HepG2 (cell line): ENCODE measurements at regions not wholly inside any gene's neighbourhood (a gene's known extent, or its start where the extent isn't known, plus 50 kb on each side); places are given as distances from the start of the nearest gene placed in this dataset.

Source experiments
- ATAC-seq: fragments of 200-7000 bp; cut with Tn5 transposase; 3 replicates; pipeline ENCODE4 v1.9.1; 2020; ENCODE audit warnings: mild to moderate bottlenecking, moderate library complexity
- BruUV-seq: library from RNA; stranded (reverse); fragments of 400-500 nt; replicated peaks from 2 replicates; lab custom pipeline; 2021; lab: Mats Ljungman, UMichigan
- CTCF ChIA-PET: fragments of 300-600 bp; formaldehyde crosslinking; extraction: SDS; loops from one replicate; lab custom pipeline; 2021; ENCODE audit warnings: low total read pairs, inconsistent platforms, low intra/inter-chr PET ratio; lab: Yijun Ruan, JAX
- POLR2A ChIA-PET: fragments of 350-600 bp; sonication (Branson Sonifier 250); formaldehyde crosslinking; loops from one replicate; lab custom pipeline; 2020; ENCODE audit warnings: antibody characterized with exemption, inconsistent platforms; lab: Yijun Ruan, JAX
- DNase-seq: peaks from one replicate; pipeline ENCODE4 v3.0.0-alpha.2; 2015; ENCODE audit warnings: low spot score
- FAIRE-seq: peaks from 3 replicates; lab custom pipeline; 2011; peaks lifted over from hg19 to GRCh38; lab: Jason Lieb, UNC
- H2AFZ ChIP-seq: one replicate; pipeline ENCODE4 v1.6.1; 2011; ENCODE audit warnings: low read length, inconsistent platforms
- H3K27ac ChIP-seq: fragments of 300-600 bp; 3 replicates; pipeline ENCODE4 v1.8.0; 2011; ENCODE audit warnings: mixed run types, mild to moderate bottlenecking, mixed read lengths, low read length, inconsistent platforms; ENCODE audit not compliant: insufficient read depth; ENCODE audit errors: extremely low read length
- H3K27me3 ChIP-seq, 2 experiments: fragments of 200-600 bp in 1 of 2; 2 replicates in 1 of 2; 3 replicates in 1 of 2; pipeline versions ENCODE4 v1.6.0 to v1.8.0; 2011; ENCODE audit warnings: low read length in 2 of 2, mild to moderate bottlenecking in 2 of 2, moderate library complexity in 2 of 2, inconsistent platforms in 1 of 2; ENCODE audit not compliant: insufficient read depth in 2 of 2, control insufficient read depth in 1 of 2
- H3K36me3 ChIP-seq, 2 experiments: fragments of 200-600 bp in 1 of 2; replicated peaks in 1 of 2; 2 replicates in 1 of 2; 3 replicates in 1 of 2; pipeline versions ENCODE4 v1.5.1 to v1.8.0; 2011; ENCODE audit warnings: low read length in 2 of 2, inconsistent platforms in 1 of 2; ENCODE audit not compliant: insufficient read depth in 2 of 2, control insufficient read depth in 1 of 2
- H3K4me1 ChIP-seq: 2 replicates; pipeline ENCODE4 v1.5.1; 2012; ENCODE audit warnings: low read length, inconsistent platforms; ENCODE audit not compliant: insufficient read depth
- H3K4me2 ChIP-seq: 2 replicates; pipeline ENCODE4 v1.6.0; 2011; ENCODE audit warnings: low read depth, low read length, inconsistent platforms
- H3K4me3 ChIP-seq, 3 experiments: fragments of 200-600 bp in 1 of 3; sonication (generic), shearing (Covaris generic) in 1 of 3; replicated peaks in 1 of 3; 2 replicates each; pipeline ENCODE4 v1.5.1; 2011 to 2016; ENCODE audit warnings: low read length in 3 of 3, inconsistent platforms in 2 of 3, low read depth in 2 of 3, mild to moderate bottlenecking in 2 of 3, control low read depth in 1 of 3, mixed read lengths in 1 of 3; ENCODE audit not compliant: insufficient read depth in 1 of 3
- H3K79me2 ChIP-seq: one replicate; pipeline ENCODE4 v1.6.1; 2011; ENCODE audit warnings: low read length, inconsistent platforms; ENCODE audit not compliant: insufficient read depth
- H3K9ac ChIP-seq: 2 replicates; pipeline ENCODE4 v1.6.0; 2011; ENCODE audit warnings: mild to moderate bottlenecking, low read depth, low read length, inconsistent platforms; ENCODE audit not compliant: insufficient read depth
- H3K9me3 ChIP-seq: 2 replicates; pipeline ENCODE4 v1.5.1; 2012; ENCODE audit warnings: mild to moderate bottlenecking, low read length
- H4K20me1 ChIP-seq: 2 replicates; pipeline ENCODE4 v1.6.0; 2011; ENCODE audit warnings: inconsistent platforms, mild to moderate bottlenecking, low read length, moderate library complexity; ENCODE audit not compliant: insufficient read depth
- ARID4A ChIP-seq: sonication (generic); formaldehyde crosslinking; IDR thresholded peaks from 2 replicates; pipeline ENCODE4 v1.5.0; 2020; ENCODE audit warnings: mild to moderate bottlenecking, missing genetic modification reagents, borderline replicate concordance
- CHD4 ChIP-seq: fragments of 200-600 bp; sonication (generic); IDR thresholded peaks from 2 replicates; pipeline ENCODE4 v1.7.0; 2017; ENCODE audit warnings: mild to moderate bottlenecking, low read length, borderline replicate concordance
- CSRNP1 ChIP-seq: sonication (generic); formaldehyde crosslinking; IDR thresholded peaks from 2 replicates; pipeline ENCODE4 v1.8.1; 2023; ENCODE audit warnings: mild to moderate bottlenecking, missing genetic modification reagents
- ELF3 ChIP-seq: IDR thresholded peaks from 2 replicates; pipeline ENCODE4 v1.6.1; 2016; ENCODE audit warnings: missing genetic modification reagents, missing compliant biosample characterization
- IKZF1 ChIP-seq: fragments of 450-650 bp; IDR thresholded peaks from 2 replicates; pipeline ENCODE4 v1.7.1; 2016
- MEIS1 ChIP-seq: sonication (generic); formaldehyde crosslinking; IDR thresholded peaks from 2 replicates; pipeline ENCODE4 v1.9.0; 2021; ENCODE audit warnings: mild to moderate bottlenecking, missing genetic modification reagents, moderate library complexity, borderline replicate concordance
- POGZ ChIP-seq: sonication (generic); formaldehyde crosslinking; IDR thresholded peaks from 2 replicates; pipeline ENCODE4 v1.4.0; 2020; ENCODE audit warnings: mild to moderate bottlenecking, missing genetic modification reagents
- ZNF333 ChIP-seq: sonication (generic); formaldehyde crosslinking; IDR thresholded peaks from 2 replicates; pipeline ENCODE4 v1.4.0; 2020; ENCODE audit warnings: mild to moderate bottlenecking, missing genetic modification reagents, borderline replicate concordance
- ZNF441 ChIP-seq: sonication (generic); formaldehyde crosslinking; IDR thresholded peaks from 2 replicates; pipeline ENCODE4 v1.7.0; 2021; ENCODE audit warnings: missing genetic modification reagents, borderline replicate concordance
- ZNF781 ChIP-seq: sonication (generic); formaldehyde crosslinking; IDR thresholded peaks from 2 replicates; pipeline ENCODE4 v1.5.1; 2020; ENCODE audit warnings: borderline replicate concordance, mild to moderate bottlenecking, missing genetic modification reagents; ENCODE audit errors: not compliant biosample characterization
- WGBS: methylation state at CpG from one replicate; pipeline ENCODE4 v1.1.6; 2017; ENCODE audit warnings: low lambda C conversion rate; 5-methylcytosine and 5-hydroxymethylcytosine counted together
- in situ Hi-C: cut with HindIII; loops from 2 replicates; pipeline ENCODE4 v1.10.0; 2017; ENCODE audit warnings: low pct_unique_long_range_greater_than_20kb; ENCODE audit not compliant: extremely low pct_ligation_motif_present
- intact Hi-C: fragments of 100-400 bp; cut with micrococcal nuclease; formaldehyde crosslinking; loops from one replicate; pipeline ENCODE4 v1.10.0; 2022; ENCODE audit not compliant: unreplicated experiment
- TF ChIP-seq, protein P1 (sequence below): sonication (generic); formaldehyde crosslinking; IDR thresholded peaks from 2 replicates; pipeline ENCODE4 v1.4.0; 2020; ENCODE audit warnings: missing genetic modification reagents

GRCh38 chr10:106078895-106079576, 1085.5 kb downstream of the SORCS1 start:
- ATAC-seq (no peak), FAIRE-seq (no peak), DNase-seq (no peak)
- no peaks in the 10 kb centered on the region for H3K27me3 ChIP-seq
- no peaks in the 10 kb centered on the region for H3K36me3 ChIP-seq
- no peak overlapping the region for H3K4me3 ChIP-seq
- peaks cover 85% of the 10 kb centered on the region for H3K9me3 ChIP-seq
- BruUV-seq, result no TSS peak
- no peak overlapping the region for H3K27ac ChIP-seq
- ChIA-PET CTCF (no interaction called here), POLR2A (no interaction called here)
- no peak for TF ChIP-seq ZNF333
- no peak for TF ChIP-seq CHD4
- intact Hi-C loops (no loop called here), in situ Hi-C loops (no loop called here)
- no peaks in the 10 kb centered on the region for H3K79me2 ChIP-seq
- H3K9ac ChIP-seq, result no peak overlapping the region
- WGBS, result 23% methylated on average over 9 of the region's 9 CpGs
- H3K4me2 ChIP-seq, result no peak overlapping the region
- H3K4me1 ChIP-seq, result no peaks in the 10 kb centered on the region
- H4K20me1 ChIP-seq, result no peaks in the 10 kb centered on the region
- H2AFZ ChIP-seq, result no peak overlapping the region

DNA sequence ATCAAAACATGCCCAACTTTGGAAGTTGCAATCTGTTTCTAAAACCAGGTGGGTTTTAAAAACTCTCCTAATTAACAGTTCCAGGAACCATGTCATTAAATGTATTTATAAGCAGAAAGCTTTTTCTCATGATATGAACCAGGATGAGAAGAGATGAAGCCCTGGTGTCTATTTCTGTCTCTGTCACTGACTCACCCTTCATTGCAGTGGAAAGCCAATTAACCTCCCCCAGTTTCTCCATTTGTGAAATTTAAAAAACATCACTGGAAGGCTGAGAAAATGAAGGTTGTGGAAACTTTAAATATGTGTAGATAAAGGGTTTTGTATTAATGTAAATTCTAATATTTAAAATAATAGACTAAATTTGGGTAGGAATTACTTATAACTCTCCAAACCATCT, 1088.0 kb downstream of the SORCS1 start:
- H3K4me3 ChIP-seq, result no peak overlapping the region
- H3K27me3 ChIP-seq, result no peaks in the 10 kb centered on the region
- H2AFZ ChIP-seq, result no peak overlapping the region
- no peak overlapping the region for H3K27ac ChIP-seq
- ChIA-PET POLR2A (no interaction called here), CTCF (no interaction called here)
- FAIRE-seq (no peak), ATAC-seq (no peak), DNase-seq (no peak)
- no peak overlapping the region for H3K9ac ChIP-seq
- no peaks in the 10 kb centered on the region for H4K20me1 ChIP-seq
- no peaks in the 10 kb centered on the region for H3K36me3 ChIP-seq
- no peaks in the 10 kb centered on the region for H3K79me2 ChIP-seq
- intact Hi-C loops (no loop called here), in situ Hi-C loops (no loop called here)
- peaks cover 91% of the 10 kb centered on the region for H3K9me3 ChIP-seq
- BruUV-seq, result no TSS peak
- no peaks in the 10 kb centered on the region for H3K4me1 ChIP-seq
- H3K4me2 ChIP-seq, result no peak overlapping the region
- no peak for TF ChIP-seq ARID4A (CRISPR knock-in tag)
- no peak for TF ChIP-seq IKZF1
- TF ChIP-seq, protein P1, sequence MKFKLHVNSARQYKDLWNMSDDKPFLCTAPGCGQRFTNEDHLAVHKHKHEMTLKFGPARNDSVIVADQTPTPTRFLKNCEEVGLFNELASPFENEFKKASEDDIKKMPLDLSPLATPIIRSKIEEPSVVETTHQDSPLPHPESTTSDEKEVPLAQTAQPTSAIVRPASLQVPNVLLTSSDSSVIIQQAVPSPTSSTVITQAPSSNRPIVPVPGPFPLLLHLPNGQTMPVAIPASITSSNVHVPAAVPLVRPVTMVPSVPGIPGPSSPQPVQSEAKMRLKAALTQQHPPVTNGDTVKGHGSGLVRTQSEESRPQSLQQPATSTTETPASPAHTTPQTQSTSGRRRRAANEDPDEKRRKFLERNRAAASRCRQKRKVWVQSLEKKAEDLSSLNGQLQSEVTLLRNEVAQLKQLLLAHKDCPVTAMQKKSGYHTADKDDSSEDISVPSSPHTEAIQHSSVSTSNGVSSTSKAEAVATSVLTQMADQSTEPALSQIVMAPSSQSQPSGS (CRISPR knock-in tag), result no peak
- no peak for TF ChIP-seq ZNF781 (CRISPR knock-in tag)
- TF ChIP-seq MEIS1 (CRISPR knock-in tag), result no peak
- no peak for TF ChIP-seq POGZ (CRISPR knock-in tag)
- TF ChIP-seq CSRNP1, result no peak
- no peak for TF ChIP-seq ELF3 (CRISPR knock-in tag)
- no peak for TF ChIP-seq ZNF441 (CRISPR knock-in tag)
